Stimulated activated CD4-positive, alpha-beta T cell treated with anti-CD3 and anti-CD28 coated beads, Interleukin-4, amount 100 ng/mL, for 48 hours (primary cell): ENCODE measurements at regions not wholly inside any gene's neighbourhood (a gene's known extent, or its start where the extent isn't known, plus 50 kb on each side); places are given as distances from the start of the nearest gene placed in this dataset.
"Not testable (repeated sequence)": the region's sequence is repeated elsewhere in the genome, so short reads cannot be mapped to it uniquely, and the experiment has no call there.

Experiments used
- DNase-seq, 2 donors: peaks; one replicate each; pipeline ENCODE4 v3.0.0-alpha.2; 2020; ENCODE audit warnings: low read depth in 2 of 2

DNA sequence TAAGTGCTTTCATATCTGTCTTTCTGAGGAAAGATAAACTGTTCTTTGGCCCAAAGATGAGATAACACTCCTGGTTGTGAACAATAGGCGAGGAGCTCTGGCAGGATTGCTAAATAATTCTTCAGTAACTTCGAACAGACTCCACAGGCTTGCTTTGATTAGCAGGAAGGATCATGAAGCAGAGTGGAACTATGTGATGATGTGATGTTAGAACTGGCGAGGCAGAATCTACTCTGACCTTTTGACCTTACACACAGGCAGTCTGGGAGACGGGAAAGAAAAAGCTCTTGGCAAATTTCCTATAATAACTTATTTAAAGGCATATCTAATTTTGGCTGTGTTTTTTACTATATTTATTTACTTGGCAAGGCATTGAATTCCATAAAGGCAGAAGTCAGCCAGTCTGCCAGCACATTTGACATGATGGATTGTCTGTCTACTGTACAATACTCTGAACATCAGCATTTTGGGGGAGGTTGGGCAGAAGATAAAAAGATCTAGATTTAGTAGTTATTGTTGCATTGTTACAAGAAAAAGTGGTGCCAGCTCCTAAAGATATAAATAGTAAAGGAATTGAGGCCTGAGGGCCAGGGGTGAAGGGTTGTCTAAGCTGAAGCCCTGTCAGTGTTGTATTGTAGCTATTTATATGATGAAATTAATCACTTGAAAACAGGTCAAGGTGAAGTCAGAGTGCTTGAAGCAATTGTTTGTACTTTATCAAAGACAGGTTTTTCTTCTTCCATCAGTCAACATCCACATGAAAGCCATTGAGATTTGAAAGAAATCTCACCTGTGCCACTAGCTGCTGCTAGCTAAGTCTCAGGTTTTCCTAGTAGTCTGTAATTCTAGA lies 708.8 kb downstream of the LTN1 start:
- no peak for DNase-seq

DNA sequence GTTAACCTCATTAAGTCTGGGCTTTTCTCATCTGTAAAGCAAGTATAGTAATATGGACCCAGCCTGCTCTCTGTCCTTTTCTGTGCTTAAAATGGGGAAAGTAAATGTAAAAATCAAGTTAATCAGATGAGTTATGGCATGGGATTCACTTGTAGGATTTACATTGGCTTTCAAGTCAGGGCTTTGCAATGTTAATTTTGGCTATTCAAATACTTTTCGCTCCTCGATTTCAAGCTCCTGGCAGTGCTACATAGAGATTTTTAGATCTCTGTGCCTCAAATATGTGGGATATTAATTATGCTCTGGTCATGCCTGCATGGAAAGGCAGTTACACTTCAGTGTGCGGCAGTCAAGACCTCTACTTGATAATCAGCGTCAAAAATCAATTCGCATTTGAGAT lies 709.8 kb downstream of the LTN1 start:
- no peak for DNase-seq

DNA sequence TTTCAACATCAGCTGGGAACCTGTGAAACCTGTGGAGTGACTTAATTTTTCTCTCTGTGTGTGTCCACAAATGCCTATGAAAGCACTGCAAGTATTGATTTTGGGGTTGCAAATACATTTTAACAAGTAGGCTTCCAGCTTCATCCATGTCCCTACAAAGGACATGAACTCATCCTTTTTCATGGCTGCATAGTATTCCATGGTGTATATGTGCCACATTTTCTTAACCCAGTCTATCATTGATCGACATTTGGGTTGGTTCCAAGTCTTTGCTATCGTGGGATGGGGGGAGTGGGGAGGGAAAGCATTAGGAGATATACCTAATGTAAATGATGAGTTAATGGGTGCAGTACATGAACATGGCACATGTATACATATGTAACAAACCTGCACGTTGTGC lies 711.3 kb downstream of the LTN1 start:
- DNase-seq: not testable (repeated sequence)

DNA sequence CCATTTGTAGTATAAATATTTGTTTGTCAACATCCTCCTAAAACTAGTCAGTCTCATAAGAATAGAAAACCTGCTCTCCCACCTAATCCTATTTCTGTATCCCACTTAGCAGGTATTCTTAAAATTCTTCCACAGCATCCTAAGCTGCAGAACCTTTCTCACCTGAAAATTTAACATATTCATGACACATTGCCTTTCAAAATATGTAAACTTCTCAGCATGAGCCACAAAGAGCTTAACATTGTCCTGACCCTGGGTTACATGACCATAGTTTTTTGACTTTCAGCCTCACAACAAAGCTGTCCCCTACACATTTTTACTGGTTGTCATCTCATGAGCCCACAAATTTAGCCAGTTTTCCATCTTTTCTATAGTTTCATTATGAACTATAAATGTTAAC lies 712.1 kb downstream of the LTN1 start:
- no peak for DNase-seq

DNA sequence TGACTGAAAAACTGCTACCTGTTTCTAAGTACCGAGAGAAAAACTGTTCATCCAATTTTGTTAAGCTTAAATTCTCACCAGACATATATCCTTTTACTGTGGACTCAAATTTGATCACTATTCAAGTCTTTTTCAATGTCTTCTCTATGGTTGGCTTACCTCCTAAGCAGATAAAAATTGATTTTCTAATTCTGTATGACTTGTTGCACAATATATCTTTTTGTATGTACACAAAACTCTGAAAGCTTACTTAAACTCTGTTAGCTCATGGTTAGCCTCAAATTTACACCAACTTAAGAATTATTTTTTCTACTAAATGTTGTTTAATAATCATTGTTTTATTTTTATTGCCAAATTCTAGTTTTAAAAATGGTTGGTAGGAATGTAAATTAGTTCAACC lies 715.4 kb downstream of the LTN1 start:
- DNase-seq: no peak

DNA sequence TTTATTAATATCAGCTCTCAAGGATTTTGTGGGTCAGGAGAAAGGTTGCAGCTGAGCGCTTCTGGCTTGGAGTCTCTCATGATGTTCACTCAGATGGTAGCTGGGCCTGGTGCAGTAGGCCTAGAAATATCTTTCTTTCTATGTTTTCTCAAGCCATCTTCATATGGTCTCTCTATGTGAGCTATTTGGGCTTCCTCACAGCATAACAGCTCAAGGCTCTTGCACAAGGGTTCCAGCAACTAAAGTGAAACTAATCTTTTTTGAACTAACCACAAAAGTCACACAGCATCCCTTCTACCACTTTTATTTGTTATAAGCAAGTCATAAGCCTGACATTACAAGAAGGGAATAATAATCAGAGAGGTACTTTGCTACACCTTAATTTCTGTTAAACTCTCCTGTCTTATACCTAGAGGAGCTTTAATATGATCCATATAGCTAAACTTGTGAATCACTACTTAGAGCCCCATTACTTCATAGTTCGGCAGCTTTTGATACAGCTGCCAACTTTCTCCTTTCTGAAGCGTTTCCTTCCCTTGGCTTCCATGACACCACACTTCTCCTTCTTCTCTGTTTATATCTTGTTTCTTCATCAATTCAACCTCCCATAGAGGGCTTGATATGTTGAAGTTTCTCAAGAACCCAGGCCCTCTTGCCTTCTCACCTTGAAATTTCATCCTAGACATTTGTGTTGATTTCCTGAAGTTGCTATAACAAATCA lies 720.2 kb downstream of the LTN1 start:
- DNase-seq: no peak

DNA sequence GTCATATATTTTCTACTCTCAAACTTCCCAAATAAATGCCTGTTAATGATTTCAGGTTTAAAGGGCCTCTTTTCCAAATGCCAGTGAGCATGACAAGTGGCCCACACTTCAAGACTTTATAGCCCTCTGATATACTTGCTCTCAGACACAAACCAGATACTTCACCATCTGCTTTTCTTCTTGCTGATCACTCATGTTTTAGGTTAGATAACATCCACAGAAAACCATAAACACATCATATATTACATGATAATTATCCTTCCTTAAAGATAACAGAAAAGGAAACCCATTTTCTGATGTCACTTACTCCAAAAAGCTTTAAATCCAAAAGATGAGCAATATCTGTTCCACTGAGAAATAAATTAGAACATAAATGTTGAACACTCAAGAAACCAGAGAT lies 723.5 kb downstream of the LTN1 start:
- DNase-seq: no peak

DNA sequence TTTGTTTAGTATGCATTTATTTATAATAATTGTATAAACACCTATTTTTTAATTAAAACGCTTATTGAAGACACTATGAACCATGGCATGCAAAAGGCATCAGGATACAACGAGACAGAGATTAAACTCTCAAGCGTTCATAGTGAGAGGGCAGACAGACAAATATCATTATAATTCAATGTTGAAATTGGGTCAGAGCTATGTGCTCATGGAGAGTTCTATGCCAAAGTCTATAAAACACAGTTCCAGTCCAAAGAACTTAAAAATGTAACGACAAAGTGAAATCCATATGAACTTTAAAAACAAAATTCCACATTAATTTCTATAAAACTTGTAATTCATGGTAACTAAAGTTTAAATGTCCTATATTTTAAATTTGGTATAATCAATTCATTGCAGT lies 724.0 kb downstream of the LTN1 start:
- no peak for DNase-seq

DNA sequence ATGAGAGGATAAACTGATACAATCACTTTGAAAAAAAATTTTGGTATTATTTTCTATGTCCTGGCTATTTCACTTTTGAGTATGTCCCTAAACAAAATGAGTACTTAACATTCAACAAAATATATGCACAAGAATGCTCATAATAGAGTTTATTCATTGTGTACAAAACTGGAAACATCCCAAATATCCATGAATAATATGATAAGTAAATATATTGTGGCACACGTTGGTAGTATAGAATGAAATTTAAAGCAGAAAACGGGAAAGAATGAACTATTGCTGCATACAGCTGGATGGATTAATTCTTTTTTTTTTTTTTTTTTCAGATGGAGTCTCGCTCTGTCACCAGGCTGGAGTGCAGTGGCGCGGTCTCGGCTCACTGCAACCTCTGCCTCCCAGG lies 725.2 kb downstream of the LTN1 start:
- DNase-seq: no peak

DNA sequence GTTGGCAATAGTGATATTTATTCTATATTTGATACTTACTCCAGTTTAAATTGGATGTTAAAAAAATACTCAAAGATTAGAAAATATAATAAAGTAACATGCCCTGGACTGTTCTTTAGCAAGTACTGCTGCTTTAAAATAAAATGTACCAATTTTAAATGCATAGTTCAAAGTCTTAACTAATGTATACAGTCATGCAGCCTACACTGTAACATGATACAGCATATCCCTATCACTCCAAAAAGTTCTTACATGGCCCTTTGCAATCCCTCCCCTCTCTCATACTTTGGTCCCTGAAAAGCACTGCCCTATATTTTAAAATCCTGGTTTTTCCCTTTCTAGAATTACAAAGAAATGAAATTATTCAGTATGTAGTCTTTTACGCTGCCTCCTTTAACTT lies 726.6 kb downstream of the LTN1 start:
- no peak for DNase-seq

DNA sequence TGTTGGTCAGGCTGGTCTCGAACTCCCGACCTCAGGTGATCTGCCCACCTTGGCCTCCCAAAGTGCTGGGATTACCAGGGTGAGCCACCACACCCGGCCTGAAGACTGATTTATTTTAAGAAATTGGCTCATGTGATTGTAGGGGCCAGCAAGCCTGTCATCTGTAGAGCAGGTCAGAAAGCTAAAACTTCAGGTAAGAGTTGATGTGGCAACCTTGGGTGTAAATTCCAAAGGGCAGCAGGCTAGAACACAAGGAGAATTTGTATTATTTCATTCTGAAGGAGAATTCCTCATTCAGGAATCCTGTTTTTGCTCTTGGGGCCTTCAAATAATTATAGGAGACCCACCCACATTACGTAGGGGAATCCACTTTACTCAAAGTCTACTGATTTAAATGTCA lies 728.7 kb downstream of the LTN1 start:
- DNase-seq: no peak

DNA sequence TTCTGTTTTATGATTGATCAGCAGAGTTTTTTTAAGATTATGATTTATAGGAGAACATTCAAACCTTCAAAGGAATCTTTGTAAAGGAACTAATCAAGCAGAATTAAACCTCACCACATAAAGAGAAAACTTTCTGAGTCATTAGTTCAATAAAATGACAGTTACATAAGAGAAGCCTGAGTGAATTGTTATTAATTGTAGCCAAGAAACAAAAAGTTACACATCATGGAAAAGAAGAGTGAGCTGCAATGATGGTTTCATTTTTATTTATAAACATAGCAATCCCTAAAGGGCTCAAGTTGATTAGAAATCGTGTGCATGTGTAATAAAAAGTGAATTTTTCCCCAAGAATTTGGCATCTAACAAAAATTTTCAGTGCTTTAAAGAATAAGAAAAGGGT lies 731.4 kb downstream of the LTN1 start:
- DNase-seq: no peak

DNA sequence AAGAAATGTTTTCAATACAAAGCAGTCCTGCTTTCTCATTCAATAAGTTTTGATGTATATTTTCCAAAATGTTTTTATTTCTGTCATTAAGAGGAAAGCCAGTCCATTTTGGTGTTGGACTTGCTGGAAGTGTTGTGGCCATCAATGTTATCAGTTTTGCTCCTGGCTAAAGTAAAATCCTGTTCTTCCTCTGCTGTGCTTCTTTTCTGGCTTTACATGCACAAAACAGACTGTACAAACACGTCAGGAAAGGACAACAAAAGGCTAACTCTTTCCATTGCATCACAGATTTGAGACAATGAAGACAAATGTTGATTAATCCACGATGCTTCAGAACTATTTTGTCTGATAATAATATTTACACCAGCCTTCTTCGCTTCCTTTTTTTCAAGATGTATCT lies 735.4 kb downstream of the LTN1 start:
- DNase-seq: no peak

DNA sequence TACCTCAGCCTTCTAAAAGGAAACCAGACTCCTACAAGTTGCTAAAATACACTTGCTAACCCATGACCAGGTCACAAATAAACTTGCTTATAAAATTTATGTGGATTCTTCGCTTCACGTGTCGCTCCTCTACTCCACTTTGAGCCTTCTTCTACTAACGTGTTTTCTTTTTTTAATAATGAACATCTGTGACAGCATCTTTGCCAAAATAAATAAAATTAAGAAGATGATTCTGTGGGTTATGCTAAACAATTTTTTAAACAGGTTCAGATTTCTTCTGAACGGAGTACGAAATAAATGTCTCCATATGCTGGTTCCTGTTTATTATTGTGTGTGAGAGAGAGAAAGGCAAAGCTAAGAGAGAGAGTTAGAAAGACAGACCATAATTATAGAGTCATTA lies 735.8 kb downstream of the LTN1 start:
- no peak for DNase-seq

DNA sequence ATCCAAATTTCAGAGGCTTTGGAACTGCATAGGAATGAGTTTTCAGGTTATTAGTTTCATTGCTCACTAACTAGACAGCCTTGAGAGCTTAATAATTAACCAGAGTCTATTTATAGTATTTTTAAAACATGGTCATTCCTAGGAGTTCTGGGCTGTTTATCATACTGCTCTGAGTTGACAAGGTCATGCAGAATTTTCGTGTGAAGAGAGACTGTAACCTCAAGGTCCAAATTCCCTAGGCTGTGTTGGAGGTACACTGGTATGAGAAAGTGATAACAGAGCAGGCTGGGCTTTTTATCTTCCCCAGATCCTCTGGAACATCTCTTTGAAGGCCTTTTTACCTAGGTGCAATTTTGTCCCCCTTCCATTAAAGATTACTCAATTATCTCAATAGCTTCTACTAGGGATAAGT lies 736.3 kb downstream of the LTN1 start:
- no peak for DNase-seq

DNA sequence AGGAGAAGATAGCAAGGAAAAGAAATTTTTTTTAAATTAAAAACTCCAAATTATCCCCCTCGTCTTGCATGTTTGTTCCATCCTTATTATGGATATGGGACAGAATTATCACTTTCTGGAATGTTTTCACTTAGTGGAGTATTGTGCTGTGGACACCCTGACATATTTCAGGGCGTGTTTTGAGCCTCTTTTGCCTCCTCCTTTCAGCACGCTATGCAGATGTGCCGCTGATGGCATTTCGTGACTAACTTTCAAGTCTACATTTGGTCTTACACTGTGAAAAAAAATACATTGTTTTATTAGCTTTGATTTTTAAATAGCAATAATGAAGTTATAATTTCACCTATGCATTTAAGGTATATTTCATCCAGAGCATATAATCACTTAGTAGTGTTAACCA lies 738.7 kb downstream of the LTN1 start:
- DNase-seq: no peak

DNA sequence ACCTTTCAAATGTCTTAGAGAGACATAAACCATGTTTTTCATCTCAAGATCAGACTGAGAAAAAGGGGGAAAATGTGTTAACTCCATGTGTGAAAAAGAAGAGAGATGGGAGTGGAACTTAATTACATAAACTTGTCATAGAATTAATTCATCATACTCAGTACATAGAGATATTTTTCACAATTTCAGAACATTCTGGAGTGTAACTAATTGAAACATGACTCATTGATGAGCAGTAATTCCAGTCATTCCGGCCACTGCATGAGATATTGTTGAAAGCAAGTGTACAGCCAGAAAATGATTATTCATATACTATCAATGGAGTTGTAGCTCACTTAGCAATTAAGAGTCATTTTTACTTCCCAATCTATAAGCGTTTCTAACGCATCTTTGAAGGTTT lies 739.3 kb downstream of the LTN1 start:
- DNase-seq: no peak

DNA sequence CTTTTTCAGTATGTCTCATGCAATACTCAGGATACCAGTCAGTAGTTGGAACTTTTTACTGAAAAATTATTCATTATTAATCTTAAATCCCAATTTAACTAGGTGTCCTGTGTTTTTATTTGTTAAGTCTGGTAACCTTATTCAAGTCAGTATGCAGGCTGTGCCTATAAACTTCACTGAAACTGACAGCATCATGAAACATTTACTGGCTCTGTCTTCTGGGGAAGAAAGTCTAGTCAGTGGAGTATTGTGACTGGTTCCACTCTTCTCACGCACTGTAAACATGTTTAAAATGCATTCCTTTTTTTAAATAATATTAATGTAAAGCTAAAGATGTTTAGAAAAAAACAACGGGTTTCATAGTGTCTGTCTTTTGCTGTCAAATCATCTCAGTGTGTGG lies 739.7 kb downstream of the LTN1 start:
- no peak for DNase-seq

DNA sequence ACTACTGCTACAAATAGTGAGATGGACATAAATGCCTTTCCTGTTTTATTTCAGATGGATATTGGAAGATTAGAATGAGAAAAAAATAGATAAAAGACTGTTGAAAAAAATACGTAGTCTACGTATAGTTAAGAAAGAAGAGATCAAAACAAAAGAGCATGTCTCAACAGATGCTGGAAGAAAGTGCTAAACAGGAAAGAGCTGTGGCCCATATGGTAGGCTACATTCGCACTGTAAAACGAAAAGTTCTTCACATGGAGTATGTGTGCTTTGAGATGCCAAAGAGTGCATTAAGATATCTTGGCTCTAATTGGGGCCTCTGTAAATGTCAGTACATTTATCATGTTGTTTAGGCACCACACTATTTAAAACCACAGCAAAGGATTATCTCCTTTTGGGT lies 741.7 kb downstream of the LTN1 start:
- DNase-seq: no peak

DNA sequence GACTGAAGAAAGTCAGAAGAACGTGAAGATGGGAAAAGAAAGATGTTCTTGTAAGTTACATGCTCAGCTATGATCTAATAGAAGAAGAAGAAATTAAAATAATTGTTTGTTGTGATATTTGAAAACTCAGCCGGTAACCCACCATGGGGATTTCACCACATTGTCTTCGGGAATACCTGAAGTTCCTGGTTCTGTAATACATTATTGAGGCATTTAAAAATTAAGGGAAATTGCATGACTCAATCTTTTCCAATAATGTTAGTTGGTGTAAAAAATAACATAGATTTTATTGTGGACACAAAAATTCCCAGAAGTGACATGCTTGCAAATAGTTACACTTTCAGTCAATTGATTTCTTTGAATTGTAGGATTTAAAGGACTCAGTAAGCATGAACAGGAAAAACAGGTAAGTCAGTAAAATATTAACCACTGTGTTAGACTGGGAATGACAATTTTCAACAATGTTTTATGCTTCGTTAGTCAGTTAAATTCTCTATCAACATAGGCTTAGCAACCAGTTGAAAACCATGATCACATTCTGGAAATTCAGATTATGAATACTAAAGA lies 745.1 kb downstream of the LTN1 start:
- no peak for DNase-seq

DNA sequence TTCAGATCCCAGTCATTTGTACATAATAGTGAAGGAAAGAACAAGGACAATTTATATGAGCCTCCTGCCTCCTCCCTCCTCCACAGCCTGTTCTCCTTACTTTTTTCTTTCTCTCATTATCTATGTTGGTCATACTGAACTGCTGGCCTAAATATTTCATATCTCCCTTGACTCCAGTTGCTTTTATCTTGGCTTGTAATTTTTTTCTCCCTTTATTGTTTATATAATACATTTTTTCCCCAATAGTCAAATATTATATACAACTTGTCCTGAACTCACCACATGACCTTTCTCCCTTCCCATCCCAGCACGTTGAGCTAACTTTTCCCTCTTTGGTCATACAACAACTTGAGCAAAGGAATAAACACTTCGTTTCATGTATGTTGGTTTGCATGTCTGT lies 752.1 kb downstream of the LTN1 start:
- DNase-seq: no peak

DNA sequence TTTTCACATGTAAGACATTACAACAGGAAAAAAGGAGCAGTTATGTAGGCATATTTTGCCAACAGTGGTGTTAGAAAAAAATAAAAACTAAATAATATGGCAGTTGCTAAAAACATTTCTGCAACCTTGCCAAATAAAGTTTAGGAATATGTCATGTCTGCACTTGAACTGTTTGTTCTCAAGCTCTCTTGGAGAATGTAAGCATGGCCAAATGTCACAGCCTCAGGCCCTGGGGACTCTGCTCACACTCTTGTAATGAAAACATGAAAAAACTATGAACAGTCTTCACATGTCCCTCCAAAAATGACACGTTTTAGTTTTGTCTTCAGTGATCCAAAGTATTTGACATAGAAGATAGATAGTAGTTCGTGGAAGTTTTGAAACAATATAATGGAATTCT lies 753.3 kb downstream of the LTN1 start:
- no peak for DNase-seq

DNA sequence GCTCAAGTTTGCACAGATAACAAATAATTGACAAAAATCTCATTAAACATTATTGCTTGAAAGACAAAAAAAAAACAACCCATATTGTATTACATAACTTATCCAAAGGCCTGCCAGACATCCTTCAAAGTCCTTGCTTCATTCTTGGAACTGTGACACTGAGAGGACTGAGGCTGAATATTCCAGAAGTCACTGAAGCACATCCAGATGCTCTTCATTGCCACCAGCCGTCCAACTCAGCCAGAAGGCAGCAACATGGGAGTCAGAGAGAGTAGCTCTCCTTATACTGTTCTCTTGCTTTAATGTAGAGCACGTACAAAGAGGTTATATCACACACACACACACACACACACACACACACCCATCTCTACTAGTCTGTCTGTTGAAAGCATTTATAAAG lies 755.0 kb downstream of the LTN1 start:
- DNase-seq: no peak
